PFSK-1 (cell line): ENCODE measurements at regions not wholly inside any gene's neighbourhood (a gene's known extent, or its start where the extent isn't known, plus 50 kb on each side); places are given as distances from the start of the nearest gene placed in this dataset.

Source experiments
- FOXP2 ChIP-seq: optimal IDR thresholded peaks from 2 replicates; pipeline ENCODE3; 2011; ENCODE audit warnings: borderline replicate concordance, control low read depth, inconsistent platforms; ENCODE audit not compliant: insufficient read depth; ENCODE audit errors: extremely low read length, extremely low read depth
- POLR2AphosphoS5 ChIP-seq: IDR thresholded peaks from 2 replicates; pipeline ENCODE4 v1.6.1; 2012; ENCODE audit warnings: low read depth, mild to moderate bottlenecking, control low read depth, low read length, moderate library complexity
- REST ChIP-seq, 2 experiments: IDR thresholded peaks; 2 replicates each; pipeline versions ENCODE4 v1.6.1 to v1.8.0; 2011 to 2012; ENCODE audit warnings: low read depth in 2 of 2, low read length in 2 of 2, control low read depth in 1 of 2, inconsistent platforms in 1 of 2, mild to moderate bottlenecking in 1 of 2, moderate library complexity in 1 of 2; ENCODE audit not compliant: insufficient read depth in 1 of 2
- SIN3A ChIP-seq: IDR thresholded peaks from 2 replicates; pipeline ENCODE4 v1.6.1; 2012; ENCODE audit warnings: mild to moderate bottlenecking, low read length, moderate library complexity, borderline replicate concordance; ENCODE audit not compliant: insufficient read depth
- TAF1 ChIP-seq: IDR thresholded peaks from 2 replicates; pipeline ENCODE4 v1.6.1; 2012; ENCODE audit warnings: low read length, control low read depth, borderline replicate concordance; ENCODE audit not compliant: insufficient read depth

- no peak for TF ChIP-seq REST (IDR thresholded peaks at IDR 0.05; ENCODE audit: insufficient read depth in 1 of 2, low read depth in 2 of 2, low read length in 2 of 2)
- no peak for TF ChIP-seq SIN3A
- TF ChIP-seq POLR2AphosphoS5, result no peak
- no peak for TF ChIP-seq FOXP2
- TF ChIP-seq TAF1, result no peak
Observed at GRCh38 chr4:137661693-137662092, 129.4 kb upstream of the PCDH18 start.

- no peak for TF ChIP-seq SIN3A
- no peak for TF ChIP-seq TAF1
- TF ChIP-seq REST (IDR thresholded peaks at IDR 0.05; ENCODE audit: insufficient read depth in 1 of 2, low read depth in 2 of 2, low read length in 2 of 2), result no peak
Observed at GRCh38 chr4:137660211-137660610, 127.9 kb upstream of the PCDH18 start.

GRCh38 chr4:137659431-137659830 lies 127.1 kb upstream of the PCDH18 start:
- TF ChIP-seq REST (IDR thresholded peaks at IDR 0.05; ENCODE audit: insufficient read depth in 1 of 2, low read depth in 2 of 2, low read length in 2 of 2), result no peak
- no peak for TF ChIP-seq TAF1
- no peak for TF ChIP-seq POLR2AphosphoS5
- no peak for TF ChIP-seq SIN3A
- TF ChIP-seq FOXP2, result no peak

- no peak for TF ChIP-seq POLR2AphosphoS5
- TF ChIP-seq REST (IDR thresholded peaks at IDR 0.05; ENCODE audit: insufficient read depth in 1 of 2, low read depth in 2 of 2, low read length in 2 of 2), result no peak
- no peak for TF ChIP-seq FOXP2
- TF ChIP-seq TAF1, result no peak
- no peak for TF ChIP-seq SIN3A
Observed at GRCh38 chr4:137656661-137657060, 124.4 kb upstream of the PCDH18 start.

- TF ChIP-seq REST (IDR thresholded peaks at IDR 0.05; ENCODE audit: insufficient read depth in 1 of 2, low read depth in 2 of 2, low read length in 2 of 2) (no peak), FOXP2 (no peak), POLR2AphosphoS5 (no peak), SIN3A (no peak), TAF1 (no peak)
Observed at GRCh38 chr4:137655302-137655701, 123.0 kb upstream of the PCDH18 start.
